Keratinocyte (primary cell): ENCODE measurements at regions not wholly inside any gene's neighbourhood (a gene's known extent, or its start where the extent isn't known, plus 50 kb on each side); places are given as distances from the start of the nearest gene placed in this dataset.

Source experiments
- DNase-seq: peaks from one replicate; pipeline ENCODE4 v3.0.0-alpha.2; 2011; ENCODE audit warnings: low read depth, missing footprints, low spot score
- FAIRE-seq: peaks from 2 replicates; lab custom pipeline; 2011; peaks lifted over from hg19 to GRCh38; lab: Jason Lieb, UNC
- H2AFZ ChIP-seq: 2 replicates; pipeline ENCODE4 v1.6.0; 2012; ENCODE audit warnings: low read length, control low read depth, inconsistent platforms; ENCODE audit not compliant: control insufficient read depth
- H3K27ac ChIP-seq: 2 replicates; pipeline ENCODE4 v1.5.1; 2011; ENCODE audit warnings: low read length; ENCODE audit not compliant: control insufficient read depth, insufficient read depth
- H3K27me3 ChIP-seq: 3 replicates; pipeline ENCODE4 v1.6.0; 2011; ENCODE audit warnings: low read length; ENCODE audit not compliant: control insufficient read depth, insufficient read depth; ENCODE audit errors: extremely low read depth
- H3K36me3 ChIP-seq, 2 experiments: 2 replicates in 1 of 2; 3 replicates in 1 of 2; pipeline ENCODE4 v1.5.1; 2011; ENCODE audit warnings: low read length in 2 of 2, mild to moderate bottlenecking in 1 of 2; ENCODE audit not compliant: control insufficient read depth in 2 of 2, insufficient read depth in 2 of 2; ENCODE audit errors: extremely low read depth in 1 of 2
- H3K4me1 ChIP-seq: 3 replicates; pipeline ENCODE4 v1.5.1; 2011; ENCODE audit warnings: low read length; ENCODE audit not compliant: control insufficient read depth, insufficient read depth; ENCODE audit errors: extremely low read depth
- H3K4me2 ChIP-seq: 3 replicates; pipeline ENCODE4 v1.6.0; 2011; ENCODE audit warnings: low read depth, low read length; ENCODE audit not compliant: control insufficient read depth, insufficient read depth; ENCODE audit errors: extremely low read depth
- H3K4me3 ChIP-seq, 3 experiments: fragments of 200-600 bp in 1 of 3; sonication (generic) in 1 of 3; 2 replicates in 2 of 3; 3 replicates in 1 of 3; pipeline ENCODE4 v1.5.1; 2011 to 2016; ENCODE audit warnings: low read length in 3 of 3, mild to moderate bottlenecking in 3 of 3, control low read depth in 2 of 3, inconsistent platforms in 1 of 3, low read depth in 1 of 3, mixed read lengths in 1 of 3, mixed run types in 1 of 3, moderate library complexity in 1 of 3; ENCODE audit not compliant: control insufficient read depth in 2 of 3, insufficient read depth in 2 of 3; ENCODE audit errors: extremely low read depth in 1 of 3
- H3K79me2 ChIP-seq: 2 replicates; pipeline ENCODE4 v1.6.0; 2012; ENCODE audit warnings: low read length; ENCODE audit not compliant: control insufficient read depth, insufficient read depth
- H3K9ac ChIP-seq: 3 replicates; pipeline ENCODE4 v1.6.0; 2011; ENCODE audit warnings: low read length; ENCODE audit not compliant: control insufficient read depth, insufficient read depth; ENCODE audit errors: extremely low read depth
- H3K9me1 ChIP-seq: 3 replicates; pipeline ENCODE4 v1.6.0; 2011; ENCODE audit warnings: low read length; ENCODE audit not compliant: control insufficient read depth, insufficient read depth; ENCODE audit errors: extremely low read depth
- H3K9me3 ChIP-seq: 2 replicates; pipeline ENCODE4 v1.5.1; 2012; ENCODE audit warnings: low read depth, low read length; ENCODE audit not compliant: control insufficient read depth
- H4K20me1 ChIP-seq: 3 replicates; pipeline ENCODE4 v1.6.0; 2011; ENCODE audit warnings: low read length; ENCODE audit not compliant: control insufficient read depth, insufficient read depth; ENCODE audit errors: extremely low read depth
- EZH2 ChIP-seq: IDR thresholded peaks from one replicate; pipeline ENCODE4 v1.6.1; 2012; ENCODE audit warnings: inconsistent platforms, mild to moderate bottlenecking, low read length, moderate library complexity
- dilution Hi-C: fragments of 300-500 bp; cut with MboI; formaldehyde crosslinking; loops from one replicate; pipeline ENCODE4 v1.7.0; 2020; ENCODE audit warnings: low sequenced_read_pairs; ENCODE audit not compliant: extremely low pct_ligation_motif_present
- TF ChIP-seq, protein P1 (sequence below), 3 experiments: IDR thresholded peaks in 1 of 3; conservative IDR thresholded peaks in 1 of 3; optimal IDR thresholded peaks in 1 of 3; 2 replicates in 2 of 3; 3 replicates in 1 of 3; pipeline versions ENCODE3 to v1.5.1; 2011; ENCODE audit warnings: low read length in 3 of 3, mild to moderate bottlenecking in 3 of 3, moderate library complexity in 2 of 3, control low read depth in 1 of 3, inconsistent platforms in 1 of 3; ENCODE audit not compliant: insufficient read depth in 2 of 3; ENCODE audit errors: extremely low read depth in 1 of 3

DNA sequence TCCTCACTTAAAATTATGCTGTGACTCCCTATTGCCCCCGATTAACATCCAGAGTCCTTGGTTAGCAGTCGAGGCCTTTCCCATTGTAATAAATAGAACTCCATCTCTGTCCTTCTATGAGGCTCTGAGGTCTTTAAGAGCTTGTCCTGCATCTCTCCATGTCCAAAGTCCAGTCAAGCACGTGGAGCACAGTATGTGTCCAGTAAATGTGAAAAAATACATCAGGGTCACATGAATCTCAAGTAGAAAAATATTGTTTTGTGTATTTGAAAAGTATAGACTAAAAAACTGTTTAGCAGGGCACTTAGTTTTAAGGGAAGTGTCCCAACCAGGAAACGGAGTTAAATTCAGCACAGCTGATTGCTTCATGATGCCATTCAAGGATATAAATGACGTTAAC, 298.8 kb upstream of the TENM4 start:
- H3K9me1 ChIP-seq, result no peaks in the 10 kb centered on the region
- no peaks in the 10 kb centered on the region for H3K79me2 ChIP-seq
- H3K36me3 ChIP-seq, result no peaks in the 10 kb centered on the region
- no peak overlapping the region for H3K9ac ChIP-seq
- no peak overlapping the region for H2AFZ ChIP-seq
- TF ChIP-seq, protein P1, sequence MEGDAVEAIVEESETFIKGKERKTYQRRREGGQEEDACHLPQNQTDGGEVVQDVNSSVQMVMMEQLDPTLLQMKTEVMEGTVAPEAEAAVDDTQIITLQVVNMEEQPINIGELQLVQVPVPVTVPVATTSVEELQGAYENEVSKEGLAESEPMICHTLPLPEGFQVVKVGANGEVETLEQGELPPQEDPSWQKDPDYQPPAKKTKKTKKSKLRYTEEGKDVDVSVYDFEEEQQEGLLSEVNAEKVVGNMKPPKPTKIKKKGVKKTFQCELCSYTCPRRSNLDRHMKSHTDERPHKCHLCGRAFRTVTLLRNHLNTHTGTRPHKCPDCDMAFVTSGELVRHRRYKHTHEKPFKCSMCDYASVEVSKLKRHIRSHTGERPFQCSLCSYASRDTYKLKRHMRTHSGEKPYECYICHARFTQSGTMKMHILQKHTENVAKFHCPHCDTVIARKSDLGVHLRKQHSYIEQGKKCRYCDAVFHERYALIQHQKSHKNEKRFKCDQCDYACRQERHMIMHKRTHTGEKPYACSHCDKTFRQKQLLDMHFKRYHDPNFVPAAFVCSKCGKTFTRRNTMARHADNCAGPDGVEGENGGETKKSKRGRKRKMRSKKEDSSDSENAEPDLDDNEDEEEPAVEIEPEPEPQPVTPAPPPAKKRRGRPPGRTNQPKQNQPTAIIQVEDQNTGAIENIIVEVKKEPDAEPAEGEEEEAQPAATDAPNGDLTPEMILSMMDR (optimal IDR thresholded peaks at IDR 0.05 in 1 of 3, IDR thresholded peaks at IDR 0.05 in 1 of 3, conservative IDR thresholded peaks at IDR 0.05 in 1 of 3; ENCODE audit: extremely low read depth in 1 of 3, insufficient read depth in 2 of 3, low read length in 3 of 3), result no peak
- TF ChIP-seq EZH2, result no peak
- H3K27me3 ChIP-seq, result no peaks in the 10 kb centered on the region
- dilution Hi-C loops, result no loop called here
- no peaks in the 10 kb centered on the region for H3K4me1 ChIP-seq
- H3K9me3 ChIP-seq, result no peaks in the 10 kb centered on the region
- no peak for FAIRE-seq
- no peak for DNase-seq
- no peak overlapping the region for H3K4me2 ChIP-seq
- no peak overlapping the region for H3K4me3 ChIP-seq
- H4K20me1 ChIP-seq, result no peaks in the 10 kb centered on the region
- no peak overlapping the region for H3K27ac ChIP-seq

DNA sequence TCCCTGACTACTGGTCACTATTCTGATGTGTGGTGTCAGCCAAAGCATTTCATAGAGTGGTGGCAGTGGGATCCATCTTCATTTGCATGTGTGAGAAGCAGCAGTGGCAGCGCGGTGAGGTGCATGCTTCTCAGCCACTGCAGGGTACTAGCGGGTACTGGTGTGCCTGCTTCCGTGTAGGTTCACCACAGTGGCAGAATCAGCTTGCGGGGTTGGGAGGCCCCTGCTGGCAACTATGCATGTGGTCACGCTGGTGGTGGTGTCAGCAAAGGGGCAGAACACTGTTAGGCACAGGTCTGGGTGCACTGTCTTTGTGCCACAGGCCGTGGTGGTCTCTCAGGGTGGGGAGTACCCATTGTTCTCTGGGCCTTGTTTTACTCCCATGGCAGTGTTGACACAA, 286.4 kb upstream of the TENM4 start:
- no peak overlapping the region for H3K27ac ChIP-seq
- DNase-seq, result no peak
- FAIRE-seq, result no peak
- no peaks in the 10 kb centered on the region for H3K4me1 ChIP-seq
- H3K27me3 ChIP-seq, result no peaks in the 10 kb centered on the region
- H3K79me2 ChIP-seq, result no peaks in the 10 kb centered on the region
- H3K36me3 ChIP-seq, result no peaks in the 10 kb centered on the region
- no peaks in the 10 kb centered on the region for H4K20me1 ChIP-seq
- H3K9me3 ChIP-seq, result no peaks in the 10 kb centered on the region
- no peak overlapping the region for H3K4me2 ChIP-seq
- no peak overlapping the region for H3K4me3 ChIP-seq
- no peaks in the 10 kb centered on the region for H3K9me1 ChIP-seq
- TF ChIP-seq EZH2, result no peak
- TF ChIP-seq, protein P1 (optimal IDR thresholded peaks at IDR 0.05 in 1 of 3, IDR thresholded peaks at IDR 0.05 in 1 of 3, conservative IDR thresholded peaks at IDR 0.05 in 1 of 3; ENCODE audit: extremely low read depth in 1 of 3, insufficient read depth in 2 of 3, low read length in 3 of 3), result no peak
- H2AFZ ChIP-seq, result no peak overlapping the region
- no peak overlapping the region for H3K9ac ChIP-seq
- dilution Hi-C loops, result no loop called here
